H1 (cell line): ENCODE measurements at regions not wholly inside any gene's neighbourhood (a gene's known extent, or its start where the extent isn't known, plus 50 kb on each side); places are given as distances from the start of the nearest gene placed in this dataset.

Source experiments
- CTCF ChIA-PET: fragments of 300-600 bp; sonication (Branson Sonifier 250); formaldehyde crosslinking; loops from one replicate; lab custom pipeline; 2021; ENCODE audit not compliant: partially characterized antibody; lab: Charles Lee
- POLR2A ChIA-PET: fragments of 300-600 bp; sonication (Branson Sonifier 250); formaldehyde crosslinking; loops from one replicate; lab custom pipeline; 2021; ENCODE audit warnings: inconsistent platforms; ENCODE audit not compliant: partially characterized antibody; lab: Charles Lee
- DNase-seq, 2 experiments: peaks; one replicate each; pipeline versions ENCODE4 v3.0.0 to v3.0.0-alpha.2; 2010 to 2022; ENCODE audit warnings: low spot score in 2 of 2, low read depth in 1 of 2, mixed read lengths in 1 of 2
- FAIRE-seq: peaks from 2 replicates; lab custom pipeline; 2011; peaks lifted over from hg19 to GRCh38; lab: Jason Lieb, UNC
- H2AFZ ChIP-seq: 2 replicates; pipeline ENCODE4 v1.8.1; 2012; ENCODE audit warnings: low read length, inconsistent platforms
- H2AK5ac ChIP-seq: 2 replicates; pipeline ENCODE4 v1.6.1; 2013; ENCODE audit warnings: low read depth, low read length
- H2BK120ac ChIP-seq: replicated peaks from 2 replicates; pipeline ENCODE3; 2013; ENCODE audit warnings: low read depth, low read length, inconsistent platforms
- H2BK12ac ChIP-seq: 2 replicates; pipeline ENCODE4 v1.6.1; 2013; ENCODE audit warnings: low read depth, low read length
- H2BK15ac ChIP-seq: 2 replicates; pipeline ENCODE4 v1.6.1; 2013; ENCODE audit warnings: low read length
- H2BK20ac ChIP-seq: 2 replicates; pipeline ENCODE4 v1.6.1; 2013; ENCODE audit warnings: low read length
- H2BK5ac ChIP-seq: 2 replicates; pipeline ENCODE4 v1.6.1; 2013; ENCODE audit warnings: low read depth, low read length
- H3K14ac ChIP-seq: 2 replicates; pipeline ENCODE4 v1.6.1; 2013; ENCODE audit warnings: inconsistent platforms; ENCODE audit not compliant: insufficient read length
- H3K18ac ChIP-seq: 2 replicates; pipeline ENCODE4 v1.6.1; 2013; ENCODE audit warnings: low read length; ENCODE audit errors: extremely low read depth
- H3K23ac ChIP-seq: 2 replicates; pipeline ENCODE4 v1.6.1; 2013; ENCODE audit warnings: inconsistent platforms; ENCODE audit not compliant: insufficient read length
- H3K23me2 ChIP-seq: 2 replicates; pipeline ENCODE4 v1.6.1; 2013; ENCODE audit warnings: low read depth, low read length
- H3K27ac ChIP-seq: 2 replicates; pipeline ENCODE4 v1.6.1; 2011; ENCODE audit warnings: low read depth, low read length, inconsistent platforms
- H3K27me3 ChIP-seq, 4 experiments: replicated peaks in 1 of 4; 1 replicate in 1 of 4; 2 replicates in 3 of 4; pipeline versions ENCODE4 v1.6.1 to v1.8.1; 2011 to 2013; ENCODE audit warnings: low read length in 3 of 4, mild to moderate bottlenecking in 3 of 4, inconsistent platforms in 2 of 4, mixed read lengths in 2 of 4, moderate library complexity in 1 of 4; ENCODE audit not compliant: control insufficient read depth in 3 of 4, insufficient read depth in 3 of 4; ENCODE audit errors: extremely low read depth in 1 of 4
- H3K36me3 ChIP-seq, 4 experiments: 2 replicates each; pipeline versions ENCODE4 v1.6.1 to v1.8.1; 2011 to 2013; ENCODE audit warnings: mild to moderate bottlenecking in 4 of 4, low read length in 3 of 4, moderate library complexity in 2 of 4, control low read depth in 1 of 4, inconsistent platforms in 1 of 4; ENCODE audit not compliant: insufficient read depth in 4 of 4, control insufficient read depth in 2 of 4
- H3K4ac ChIP-seq: replicated peaks from 2 replicates; pipeline ENCODE3; 2013; ENCODE audit warnings: low read length, low read depth, mixed read lengths, inconsistent platforms; ENCODE audit not compliant: insufficient read length
- H3K4me1 ChIP-seq, 4 experiments: replicated peaks in 1 of 4; 1 replicate in 1 of 4; 2 replicates in 3 of 4; pipeline versions ENCODE4 v1.6.1 to v1.8.1; 2011 to 2013; ENCODE audit warnings: low read length in 3 of 4, inconsistent platforms in 2 of 4, mixed read lengths in 1 of 4; ENCODE audit not compliant: insufficient read depth in 4 of 4, control insufficient read depth in 3 of 4
- H3K4me2 ChIP-seq, 2 experiments: 2 replicates each; pipeline versions ENCODE4 v1.6.1 to v1.8.1; 2011 to 2013; ENCODE audit warnings: low read depth in 2 of 2, low read length in 2 of 2, control low read depth in 1 of 2, inconsistent platforms in 1 of 2, mild to moderate bottlenecking in 1 of 2; ENCODE audit not compliant: insufficient read depth in 1 of 2
- H3K4me3 ChIP-seq, 4 experiments: fragments of 200-600, 300-600 bp in 1 of 4; sonication (generic), shearing (Covaris generic), sonication (Bioruptor Twin) in 1 of 4; 2 replicates each; pipeline versions ENCODE4 v1.5.1 to v1.8.1; 2011 to 2016; ENCODE audit warnings: low read length in 4 of 4, low read depth in 3 of 4, control low read depth in 2 of 4, inconsistent platforms in 2 of 4, mild to moderate bottlenecking in 2 of 4, mixed read lengths in 1 of 4, moderate library complexity in 1 of 4; ENCODE audit not compliant: insufficient read depth in 2 of 4; ENCODE audit errors: extremely low read depth in 1 of 4
- H3K56ac ChIP-seq: replicated peaks from 2 replicates; pipeline ENCODE3; 2013; ENCODE audit warnings: low read depth, mild to moderate bottlenecking, mixed read lengths, low read length, inconsistent platforms; ENCODE audit not compliant: insufficient read length
- H3K79me1 ChIP-seq: 2 replicates; pipeline ENCODE4 v1.6.1; 2013; ENCODE audit warnings: low read depth, low read length, control low read depth
- H3K79me2 ChIP-seq, 2 experiments: 2 replicates each; pipeline versions ENCODE4 v1.6.1 to v1.8.1; 2012 to 2013; ENCODE audit warnings: low read length in 2 of 2, mild to moderate bottlenecking in 2 of 2, inconsistent platforms in 1 of 2; ENCODE audit not compliant: insufficient read depth in 2 of 2, control insufficient read depth in 1 of 2
- H3K9ac ChIP-seq, 4 experiments: replicated peaks in 1 of 4; 1 replicate in 1 of 4; 2 replicates in 3 of 4; pipeline versions ENCODE4 v1.6.1 to v1.8.1; 2011 to 2013; ENCODE audit warnings: low read depth in 3 of 4, low read length in 3 of 4, control low read depth in 2 of 4, mild to moderate bottlenecking in 2 of 4, moderate library complexity in 2 of 4, inconsistent platforms in 1 of 4; ENCODE audit errors: extremely low read depth in 1 of 4
- H3K9me3 ChIP-seq, 2 experiments: 2 replicates each; pipeline versions ENCODE4 v1.6.1 to v1.8.1; 2012 to 2013; ENCODE audit warnings: mild to moderate bottlenecking in 2 of 2, moderate library complexity in 2 of 2, control low read depth in 1 of 2, inconsistent platforms in 1 of 2, low read depth in 1 of 2, low read length in 1 of 2, mixed read lengths in 1 of 2; ENCODE audit not compliant: insufficient read depth in 2 of 2
- H4K20me1 ChIP-seq, 2 experiments: replicated peaks in 1 of 2; 2 replicates each; pipeline versions ENCODE3 to v1.8.1; 2011 to 2013; ENCODE audit warnings: inconsistent platforms in 2 of 2, low read length in 2 of 2, mild to moderate bottlenecking in 1 of 2; ENCODE audit not compliant: insufficient read depth in 2 of 2, control insufficient read depth in 1 of 2
- H4K5ac ChIP-seq: 2 replicates; pipeline ENCODE4 v1.6.1; 2013; ENCODE audit warnings: low read length, low read depth, mixed read lengths, inconsistent platforms; ENCODE audit not compliant: insufficient read length
- H4K8ac ChIP-seq: 2 replicates; pipeline ENCODE4 v1.8.0; 2013; ENCODE audit warnings: mild to moderate bottlenecking, moderate library complexity, low read length, inconsistent platforms; ENCODE audit not compliant: insufficient read depth; ENCODE audit errors: extremely low read depth
- H4K91ac ChIP-seq: replicated peaks from 2 replicates; pipeline ENCODE3; 2013; ENCODE audit warnings: low read length, mixed read lengths, inconsistent platforms; ENCODE audit not compliant: insufficient read length
- BRCA1 ChIP-seq: IDR thresholded peaks from 2 replicates; pipeline ENCODE4 v1.6.1; 2012; ENCODE audit warnings: low read depth, low read length, improper control_type of control experiment
- WGBS, 2 experiments: shearing (Covaris generic) in 1 of 2; methylation state at CpG; one replicate each; pipeline versions ENCODE4 v1.1.6 to v1.1.7; 2013 to 2015; ENCODE audit warnings: low lambda C conversion rate in 2 of 2, mixed read lengths in 2 of 2, inconsistent platforms in 1 of 2, low coverage in 1 of 2, missing lambda C conversion rate in 1 of 2; ENCODE audit not compliant: insufficient replicate concordance in 2 of 2, insufficient coverage in 1 of 2, insufficient read length in 1 of 2; ENCODE audit errors: extremely low coverage in 1 of 2, missing lambda C conversion rate in 1 of 2; 5-methylcytosine and 5-hydroxymethylcytosine counted together

- Histone ChIP-seq H3K23ac (no peak overlapping the region), H3K79me1 (no peaks in the 10 kb centered on the region), H4K20me1 (no peaks in the 10 kb centered on the region), H3K4me1 (no peaks in the 10 kb centered on the region), H2BK120ac (no peak overlapping the region), H3K9ac (no peak overlapping the region), H3K18ac (no peak overlapping the region), H4K5ac (no peak overlapping the region), H3K36me3 (no peaks in the 10 kb centered on the region), H3K27ac (no peak overlapping the region), H3K79me2 (no peaks in the 10 kb centered on the region), H2BK5ac (no peak overlapping the region), H4K91ac (no peak overlapping the region), H2BK12ac (no peak overlapping the region), H2AFZ (no peak overlapping the region), H3K4me3 (no peak overlapping the region), H2BK20ac (no peak overlapping the region), H3K4ac (no peak overlapping the region), H3K9me3 (no peaks in the 10 kb centered on the region), H4K8ac (no peak overlapping the region), H3K56ac (no peak overlapping the region), H2AK5ac (no peak overlapping the region), H3K14ac (no peak overlapping the region), H2BK15ac (no peak overlapping the region), H3K4me2 (no peak overlapping the region), H3K27me3 (no peaks in the 10 kb centered on the region), H3K23me2 (no peaks in the 10 kb centered on the region)
- WGBS, 2 experiments = 90% methylated on average over 1 of the region's 1 CpG; no CpG with 5 or more reads in 1 of the 2 experiments
- TF ChIP-seq BRCA1 = no peak
- no peak for DNase-seq
- ChIA-PET POLR2A (no interaction called here), CTCF (interaction anchor here (1.2 kb wide), 1 partner anchor 122 kb away, joined by 3 read pairs; no protein-coding TSS in a partner anchor)
- no peak for FAIRE-seq
Measured at GRCh38 chr4:123624959-123625358, 228.4 kb downstream of the SPRY1 start.
